Inflammatory macrophage treated with lipopolysaccharide for 4 hours (primary cell): ENCODE measurements at regions not wholly inside any gene's neighbourhood (a gene's known extent, or its start where the extent isn't known, plus 50 kb on each side); places are given as distances from the start of the nearest gene placed in this dataset.

Experiments used
- DNase-seq: peaks from one replicate; pipeline ENCODE4 v3.0.0-alpha.2; 2020

DNA sequence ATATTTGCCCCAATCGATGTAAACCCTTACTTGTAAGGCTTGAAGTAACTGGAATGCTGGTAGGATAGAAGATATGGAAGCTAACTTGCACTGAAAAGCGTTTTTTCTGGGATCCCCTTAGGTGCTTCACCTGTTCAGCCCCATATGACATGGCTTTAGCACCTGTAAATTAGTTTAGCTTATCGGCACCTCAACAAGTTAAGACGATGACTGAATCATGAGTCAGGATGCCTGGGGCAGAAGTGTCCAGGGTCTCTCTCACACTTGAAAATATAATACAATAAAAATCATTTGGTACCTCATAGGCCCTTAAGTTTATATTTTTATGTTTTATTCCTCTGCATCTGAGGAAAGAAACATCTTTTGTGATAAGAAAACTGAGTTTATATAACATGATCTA lies 409.2 kb upstream of the LRRC4C start:
- DNase-seq = no peak

DNA sequence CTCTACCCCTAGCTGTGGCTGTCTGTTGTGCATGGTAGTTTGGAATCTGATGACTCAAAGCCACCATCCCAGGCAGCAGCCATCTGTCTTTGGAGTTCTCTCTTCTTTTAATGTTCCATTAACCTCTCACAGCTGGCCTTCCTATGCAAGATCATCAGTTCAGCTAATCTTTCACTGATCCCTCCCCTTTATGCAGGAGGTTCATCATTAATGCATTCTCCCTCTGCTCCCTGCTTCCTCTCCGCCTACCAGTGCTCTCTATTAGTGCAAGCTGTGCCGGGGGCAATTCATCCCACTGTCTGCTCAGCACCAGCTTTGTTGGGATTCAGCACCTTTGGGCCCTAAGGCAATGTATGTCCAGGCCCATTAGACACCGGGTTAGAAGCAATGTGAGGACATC lies 413.0 kb upstream of the LRRC4C start:
- DNase-seq = no peak

DNA sequence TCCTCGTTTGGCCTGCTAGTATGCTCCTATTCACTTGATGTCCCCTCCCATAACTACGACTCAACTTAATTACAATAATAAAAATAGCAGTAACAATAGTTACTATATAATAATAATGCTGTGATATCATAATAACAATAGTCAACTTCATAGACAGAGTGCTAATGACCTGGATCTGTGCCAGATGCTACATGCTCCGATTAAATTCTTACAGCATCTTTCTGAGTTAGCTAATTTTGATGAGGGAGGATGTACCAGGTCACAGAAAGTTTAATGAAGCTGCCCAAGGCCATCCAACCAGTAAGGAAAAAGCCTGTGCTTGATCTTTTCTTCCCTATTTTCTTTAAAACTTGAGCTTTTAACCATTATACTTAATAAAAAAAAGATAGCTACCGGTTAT lies 413.4 kb upstream of the LRRC4C start:
- no peak for DNase-seq

DNA sequence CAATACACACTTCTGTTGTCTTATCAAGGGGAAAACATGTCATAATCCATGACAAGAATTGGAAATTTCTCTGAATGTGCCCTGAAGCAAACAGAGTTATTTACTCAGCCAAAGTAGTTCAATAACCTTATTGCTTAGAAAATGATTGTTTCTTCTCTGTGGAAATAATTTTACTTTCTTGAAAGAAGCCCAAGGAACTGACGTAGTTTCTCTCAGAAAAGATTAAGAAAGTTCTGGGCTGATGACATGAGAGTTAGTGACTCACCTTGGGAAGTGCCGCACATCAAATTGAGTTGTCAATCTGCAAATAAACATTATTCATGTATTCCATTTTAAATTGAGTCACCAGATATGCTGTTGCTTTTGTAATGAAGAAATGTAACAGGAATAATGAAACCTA lies 418.6 kb upstream of the LRRC4C start:
- DNase-seq = no peak

DNA sequence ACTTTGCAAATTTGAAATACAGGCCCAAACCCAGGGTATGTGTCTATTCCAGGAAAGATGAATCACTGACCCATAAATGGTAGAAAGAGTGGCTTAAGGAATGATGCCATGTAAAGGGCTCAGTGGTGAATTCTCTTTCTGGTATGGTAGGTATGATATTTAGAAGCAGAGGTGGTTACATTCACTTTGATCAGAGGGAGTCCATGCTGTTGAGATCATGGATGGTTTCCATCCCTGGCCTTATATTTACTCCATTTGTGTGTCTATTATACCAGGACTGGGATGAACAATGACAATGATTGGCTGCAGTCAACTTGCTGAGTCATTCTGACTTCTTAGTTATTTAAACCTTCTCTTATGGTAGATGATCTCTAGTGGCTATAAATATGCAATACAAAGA lies 419.8 kb upstream of the LRRC4C start:
- DNase-seq = no peak

DNA sequence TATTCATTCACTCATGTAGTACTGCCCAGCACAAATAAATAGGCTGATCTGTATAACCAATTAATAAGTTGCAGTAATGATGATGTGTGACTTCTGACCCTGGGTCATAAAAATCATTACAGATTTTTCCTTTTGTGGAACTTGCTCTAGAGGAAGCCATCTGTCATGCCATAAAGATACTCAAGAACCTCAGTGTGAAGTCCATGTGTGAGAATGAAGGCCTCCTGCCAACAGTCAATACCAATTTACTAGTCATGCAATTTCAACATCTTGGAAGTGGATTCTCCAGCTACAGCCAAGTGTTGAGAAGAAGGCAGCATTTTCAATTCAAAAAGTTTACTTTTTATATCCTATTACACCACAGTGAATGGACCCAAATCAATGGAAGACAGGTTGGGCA lies 435.6 kb upstream of the LRRC4C start:
- DNase-seq = no peak

DNA sequence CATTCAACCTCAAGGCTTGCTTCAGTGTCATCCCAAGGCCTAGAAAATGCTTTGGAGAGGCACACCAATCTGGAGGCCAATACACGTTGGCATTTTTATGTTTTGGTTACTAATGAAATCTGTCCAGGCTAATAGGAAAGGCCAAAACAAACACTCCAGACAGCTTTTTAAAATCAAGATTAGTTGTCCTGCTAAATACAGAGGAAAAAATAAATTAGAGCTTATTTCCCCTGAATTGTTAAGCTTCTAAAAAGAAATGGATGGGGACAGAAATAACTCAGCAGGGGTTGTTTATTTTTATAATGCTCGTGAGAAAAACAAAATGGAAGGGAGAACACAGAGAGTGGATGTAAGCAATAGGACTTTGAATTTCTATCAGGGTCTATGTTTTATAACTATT lies 438.5 kb upstream of the LRRC4C start:
- DNase-seq = no peak

DNA sequence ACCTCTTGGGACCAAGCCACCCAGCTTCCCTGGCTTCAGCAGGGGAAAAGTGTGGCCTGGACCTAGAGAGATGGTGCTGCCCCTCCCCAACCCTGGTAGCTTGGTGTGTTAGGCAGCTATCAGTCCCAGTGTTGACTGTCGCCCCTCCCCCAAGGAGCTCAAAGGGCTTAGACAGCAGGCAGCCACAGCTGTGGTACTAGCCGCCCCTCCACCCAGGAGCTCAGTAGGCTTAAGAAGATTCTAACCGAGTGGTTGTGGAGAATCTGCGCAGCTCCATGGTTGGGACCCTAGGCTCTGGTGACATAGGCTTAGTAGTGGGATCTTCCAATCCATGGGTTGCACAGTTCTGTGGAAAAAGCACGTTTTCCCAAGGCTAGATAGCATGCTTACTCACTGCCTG lies 458.4 kb upstream of the LRRC4C start:
- DNase-seq = no peak

DNA sequence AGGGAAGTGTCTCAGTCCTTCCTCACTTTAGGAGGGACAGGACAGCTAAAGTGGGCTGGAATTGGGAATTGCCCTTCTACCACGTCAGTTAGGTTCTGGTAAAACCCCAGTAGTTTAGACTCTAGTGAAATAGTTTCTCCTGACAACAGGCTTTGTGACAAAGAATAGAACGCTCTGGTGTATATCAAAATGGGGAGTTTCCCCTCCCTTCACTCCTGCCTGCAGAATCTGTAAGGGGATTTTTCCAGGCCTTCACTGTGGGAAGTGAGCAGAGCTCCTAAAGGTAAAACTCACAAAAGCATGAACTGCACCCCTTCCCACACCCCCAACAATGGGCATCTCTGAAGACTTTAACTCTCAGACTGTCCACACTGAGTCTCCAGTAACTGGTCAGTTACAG lies 460.9 kb upstream of the LRRC4C start:
- no peak for DNase-seq

DNA sequence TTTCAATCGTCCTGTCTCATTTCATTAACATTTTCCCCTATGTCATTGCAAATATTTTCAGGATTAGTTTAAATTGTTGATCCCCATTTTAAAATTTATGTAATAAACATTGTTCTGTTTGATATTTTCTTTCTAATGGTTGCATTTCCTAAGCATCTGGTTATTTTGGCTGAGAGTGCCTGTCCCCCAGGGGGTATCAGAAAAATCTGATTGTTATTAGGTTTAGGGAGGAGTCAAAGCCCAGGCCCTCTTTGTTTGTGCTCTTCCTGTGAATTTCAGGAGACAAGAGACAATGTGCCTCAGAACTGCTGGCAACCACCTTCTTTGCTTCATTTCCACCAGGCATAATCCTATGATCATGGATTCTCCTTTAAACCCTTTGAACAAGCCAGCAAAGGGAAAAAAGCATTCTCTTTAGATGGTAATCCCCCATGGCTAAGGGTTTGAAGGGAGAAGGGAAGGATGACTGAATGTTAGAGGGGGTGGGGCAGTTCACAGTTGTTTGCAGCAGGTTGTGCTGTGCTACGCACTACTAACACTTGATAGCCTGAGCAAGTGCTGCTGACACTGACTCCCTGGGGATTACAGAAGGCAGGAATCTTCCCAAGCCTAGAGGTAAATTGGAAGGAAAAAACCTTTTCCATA lies 462.4 kb upstream of the LRRC4C start:
- DNase-seq = no peak

DNA sequence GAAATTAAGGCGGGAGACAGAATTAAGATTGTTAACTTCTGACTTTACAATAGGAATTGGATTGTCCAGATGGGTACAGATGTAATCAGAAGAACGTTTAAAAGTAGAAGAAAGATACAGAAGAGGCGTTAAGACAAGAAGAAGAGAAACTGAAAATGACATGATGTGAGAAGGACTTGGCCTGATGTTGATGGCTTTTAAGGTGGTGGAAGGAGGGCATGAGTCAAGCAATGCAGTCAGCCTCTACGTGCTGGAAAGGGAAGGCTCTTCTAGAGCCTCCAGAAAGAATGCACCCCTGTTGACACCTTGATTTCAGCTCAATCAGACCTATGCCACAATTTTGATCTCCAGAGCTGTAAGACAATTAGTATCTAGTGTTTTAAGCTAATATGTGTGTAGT lies 466.9 kb upstream of the LRRC4C start:
- no peak for DNase-seq

DNA sequence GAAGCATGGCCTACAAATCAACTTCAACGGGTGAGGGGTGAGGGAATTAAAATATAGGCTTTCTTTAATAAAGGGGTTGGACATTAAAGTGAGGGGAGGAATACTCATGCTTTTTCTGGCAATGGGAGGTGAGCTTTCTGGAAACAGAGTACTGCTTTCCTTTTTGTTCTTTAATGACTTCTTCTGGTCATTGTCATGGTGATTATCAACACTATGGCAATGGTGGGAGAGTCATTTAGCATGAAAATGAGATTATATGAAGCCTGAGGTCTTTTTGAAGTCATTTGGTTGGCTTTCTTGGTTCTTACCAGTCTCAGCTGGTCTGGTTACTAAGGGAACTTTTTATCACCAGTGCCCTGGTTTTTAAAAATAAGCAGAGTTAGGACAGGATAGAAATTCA lies 475.8 kb upstream of the LRRC4C start:
- no peak for DNase-seq

DNA sequence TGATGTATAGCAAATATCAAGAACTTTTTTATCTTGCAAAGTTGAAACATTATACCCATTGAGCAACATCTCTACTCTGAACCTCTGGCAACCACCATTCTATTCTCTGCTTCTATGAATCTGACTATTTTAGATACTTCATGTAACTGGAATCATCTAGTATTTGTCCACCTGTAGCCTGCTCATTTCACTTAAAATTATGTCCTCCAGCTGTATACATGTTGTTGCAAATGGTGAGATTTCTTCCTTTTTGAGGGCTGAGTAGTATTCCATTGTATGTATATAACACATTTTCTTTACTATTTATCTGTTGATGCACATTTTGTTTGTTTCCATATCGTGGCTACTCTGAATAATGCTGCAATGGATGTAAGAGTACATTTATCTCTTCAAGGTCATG lies 476.3 kb upstream of the LRRC4C start:
- no peak for DNase-seq

DNA sequence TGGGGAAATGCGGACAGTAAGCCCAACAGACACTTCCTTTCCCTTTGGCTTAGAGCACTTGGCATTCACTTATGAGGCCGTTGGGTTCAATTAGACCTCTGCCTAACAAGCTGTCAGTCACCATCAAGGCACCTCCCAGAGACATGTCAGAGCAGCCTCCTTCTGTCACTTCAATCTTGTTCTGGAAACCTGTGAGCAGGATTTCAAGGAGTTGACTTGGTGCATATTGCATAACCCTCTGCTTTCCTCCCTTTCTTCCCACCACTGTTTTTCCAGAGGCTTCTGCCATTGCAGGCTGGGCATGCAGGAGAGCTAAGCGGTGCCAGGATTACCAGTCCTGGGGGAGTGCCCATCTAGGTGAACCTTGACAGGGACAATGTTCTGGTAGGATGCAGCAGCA lies 484.2 kb upstream of the LRRC4C start:
- DNase-seq = no peak

DNA sequence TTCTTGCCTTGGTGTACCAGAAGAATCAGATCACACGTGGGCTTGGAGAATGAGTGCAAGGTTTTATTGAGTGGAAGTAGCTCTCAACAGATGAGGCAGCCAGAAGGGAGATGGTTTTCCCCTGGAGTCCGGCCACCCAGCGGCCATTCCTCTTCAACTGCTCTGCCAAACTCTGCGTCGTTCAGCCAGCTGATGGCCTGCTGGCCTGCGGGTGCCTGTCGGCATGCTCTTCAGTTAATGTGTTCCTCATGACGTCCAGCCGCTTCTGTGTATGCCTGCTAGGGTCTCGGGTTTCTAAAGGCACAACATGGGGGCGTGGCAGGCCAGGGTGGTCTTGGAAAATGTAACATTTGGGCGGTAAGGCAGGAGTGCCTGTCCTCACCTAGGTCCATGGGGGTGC lies 487.9 kb upstream of the LRRC4C start:
- no peak for DNase-seq

DNA sequence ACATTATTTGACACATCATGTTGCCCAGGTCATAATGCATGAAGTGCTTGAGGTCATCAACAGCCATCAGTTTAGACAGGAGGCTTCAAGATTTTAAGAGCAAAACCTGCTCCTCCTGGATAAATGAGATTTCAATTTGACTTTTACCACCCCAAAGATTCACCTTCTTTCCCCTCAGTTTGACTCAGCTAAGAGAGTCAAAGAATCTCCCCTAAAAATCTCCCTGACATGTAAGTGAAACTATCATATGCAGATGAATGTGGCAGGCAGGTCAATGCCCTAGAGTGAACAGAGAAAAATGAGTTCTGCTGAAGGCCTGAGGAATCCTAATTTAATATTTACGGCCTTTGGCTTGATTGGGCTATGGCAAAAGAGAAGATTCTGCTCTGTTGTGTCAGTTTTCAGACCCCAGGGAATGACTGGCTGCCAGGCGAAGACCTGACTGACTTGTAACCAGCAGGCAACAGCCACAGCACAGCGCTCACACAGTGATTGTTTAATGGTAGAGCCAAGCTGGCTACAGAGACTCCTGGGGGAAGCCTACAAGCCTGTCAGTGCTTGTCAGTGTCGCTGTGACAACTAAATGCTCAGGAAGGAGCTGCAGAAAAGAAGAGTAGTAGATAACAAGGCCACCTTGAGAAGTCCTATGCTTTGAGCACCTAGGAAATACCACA lies 491.2 kb upstream of the LRRC4C start:
- DNase-seq = no peak

DNA sequence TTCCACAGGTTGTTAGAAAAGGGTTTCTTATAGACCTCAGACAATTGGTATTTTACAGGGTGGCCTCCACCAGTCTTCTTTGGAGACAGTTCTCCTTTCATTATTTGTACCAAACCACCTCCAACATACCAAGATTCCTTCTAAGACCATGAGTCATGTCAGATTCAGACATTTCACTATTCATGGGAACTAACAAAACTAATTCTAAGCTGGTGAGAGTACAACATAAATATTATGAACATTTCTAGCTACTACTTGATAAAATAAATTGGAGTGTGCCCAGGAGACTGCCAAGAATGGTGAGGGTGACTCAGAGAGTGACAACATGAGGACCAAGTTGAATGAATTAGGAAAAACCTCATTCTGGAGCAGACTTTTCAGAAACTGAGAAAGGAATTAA lies 494.6 kb upstream of the LRRC4C start:
- DNase-seq = no peak

DNA sequence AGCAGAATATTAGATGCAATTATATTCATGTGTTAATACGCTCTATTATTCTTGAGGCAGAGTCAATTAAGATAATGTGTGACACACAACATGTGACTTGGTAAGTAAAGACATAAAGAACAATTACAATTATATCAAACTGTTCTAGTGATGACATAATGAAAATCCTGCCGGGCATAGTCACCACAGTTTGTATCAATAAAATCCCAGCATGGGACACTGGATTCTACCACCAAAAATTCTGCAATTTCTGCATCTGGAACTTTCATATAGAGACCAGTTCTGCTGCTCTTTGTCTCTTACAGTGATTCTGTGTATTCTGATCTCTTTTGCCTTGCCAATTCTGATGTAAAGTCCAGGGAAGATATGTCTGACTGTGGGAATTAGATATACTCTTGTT lies 495.6 kb upstream of the LRRC4C start:
- no peak for DNase-seq

DNA sequence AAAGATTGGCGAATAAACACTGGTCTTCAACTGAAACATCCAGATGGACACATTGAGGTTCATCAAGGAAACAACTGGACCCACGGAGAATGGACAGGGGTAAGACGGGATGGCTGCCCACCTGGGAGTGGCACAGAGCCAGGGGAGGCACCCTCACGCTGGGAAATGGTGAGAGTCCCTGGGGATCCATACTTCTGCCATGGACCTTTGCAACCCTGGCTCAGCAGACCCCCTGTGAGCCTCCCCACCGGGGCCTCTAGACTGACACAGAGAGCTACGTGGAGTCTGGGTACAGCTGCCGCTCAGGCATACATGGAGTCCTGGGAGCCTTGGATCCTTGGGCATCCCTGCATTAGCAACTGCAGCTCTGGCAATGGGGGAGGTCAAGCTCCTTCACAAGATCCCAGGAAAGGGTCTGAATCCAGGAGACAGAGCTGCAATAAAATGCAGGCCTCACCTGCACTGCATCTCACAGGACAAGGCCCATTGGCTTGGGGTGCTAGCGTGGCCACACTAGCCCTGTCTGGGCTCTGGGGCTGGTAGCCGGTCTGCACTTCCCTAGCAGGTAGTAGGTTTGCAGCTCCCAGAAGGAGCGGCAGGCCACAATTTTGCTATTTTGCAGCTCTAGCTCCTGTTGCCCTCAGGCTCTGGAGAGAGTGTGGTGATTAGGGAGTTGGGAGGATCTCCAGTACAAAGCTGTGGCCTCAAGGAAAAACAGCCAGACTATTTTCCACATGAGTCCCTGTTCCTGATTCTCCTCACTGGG lies 496.4 kb upstream of the LRRC4C start:
- no peak for DNase-seq

DNA sequence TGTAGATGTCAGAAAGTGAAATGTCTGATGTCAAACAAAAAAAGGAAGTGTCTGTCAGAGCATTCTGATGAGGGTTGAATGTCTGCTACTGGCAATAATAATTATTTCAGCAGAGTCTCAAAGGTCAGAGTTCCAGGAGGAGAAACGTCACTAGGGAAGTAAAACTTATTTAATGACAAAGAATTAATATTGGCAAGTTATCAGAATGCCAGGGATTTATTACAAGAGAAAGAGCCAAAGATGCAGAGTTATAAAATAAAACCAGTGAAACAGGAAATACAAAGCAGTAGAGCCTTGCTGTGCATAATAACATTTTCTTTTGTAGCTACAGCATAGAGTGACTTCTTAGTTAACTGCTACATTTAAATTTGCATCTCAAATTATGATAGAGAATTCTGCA lies 504.0 kb upstream of the LRRC4C start:
- no peak for DNase-seq

DNA sequence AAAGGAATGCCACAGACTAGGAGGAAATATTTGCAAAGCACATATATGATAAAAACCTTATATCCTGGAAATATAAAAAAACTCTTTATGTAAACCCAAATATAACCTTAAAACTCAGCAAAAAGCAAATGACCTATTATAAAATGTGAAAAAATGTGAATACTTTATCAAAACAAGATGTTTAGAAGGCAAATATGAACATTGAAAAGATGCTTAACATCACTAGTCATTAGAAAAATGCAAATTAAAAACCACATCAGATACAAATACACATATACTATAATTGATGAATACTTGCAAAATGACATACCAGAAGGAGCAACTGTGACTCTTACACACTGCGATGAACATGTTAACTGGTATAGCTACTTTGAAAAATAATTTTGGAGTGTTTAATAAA lies 511.2 kb upstream of the LRRC4C start:
- no peak for DNase-seq

DNA sequence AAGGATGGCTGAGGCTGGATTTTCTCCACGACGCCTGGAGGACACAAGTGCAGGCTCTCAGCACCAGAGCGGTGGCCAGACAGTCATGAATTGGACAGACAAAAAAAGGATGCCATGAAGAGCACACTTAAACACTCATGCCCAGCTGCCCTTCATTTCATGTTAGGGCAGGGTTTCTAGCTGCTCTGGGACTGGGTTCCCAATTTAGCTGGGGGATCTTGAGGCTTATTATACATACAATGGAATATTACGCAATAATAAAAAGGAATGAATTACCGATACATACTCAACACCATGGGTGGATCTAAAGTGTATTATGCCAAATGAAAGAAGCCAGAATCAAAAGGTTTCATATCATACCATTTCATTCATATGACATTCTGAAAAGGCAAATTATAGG lies 512.1 kb upstream of the LRRC4C start:
- no peak for DNase-seq

DNA sequence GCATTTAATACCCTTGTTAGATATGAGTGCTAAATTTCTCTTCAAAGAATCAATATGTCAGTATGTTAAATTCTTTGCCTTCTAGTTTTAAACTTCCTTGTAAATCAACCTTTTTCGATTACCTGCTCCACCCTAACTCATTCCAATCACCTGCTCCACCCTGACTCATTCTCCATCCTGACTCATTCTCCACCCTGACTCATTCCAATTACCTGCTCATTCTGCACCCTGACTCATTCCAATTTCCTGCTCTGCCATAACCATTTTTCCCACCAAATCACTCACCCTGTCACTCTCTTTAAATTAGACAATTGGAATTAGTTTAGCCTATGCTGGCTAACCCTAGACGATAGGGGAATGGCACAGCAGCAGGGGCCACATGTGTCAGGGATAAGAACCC lies 519.5 kb upstream of the LRRC4C start:
- DNase-seq = no peak

DNA sequence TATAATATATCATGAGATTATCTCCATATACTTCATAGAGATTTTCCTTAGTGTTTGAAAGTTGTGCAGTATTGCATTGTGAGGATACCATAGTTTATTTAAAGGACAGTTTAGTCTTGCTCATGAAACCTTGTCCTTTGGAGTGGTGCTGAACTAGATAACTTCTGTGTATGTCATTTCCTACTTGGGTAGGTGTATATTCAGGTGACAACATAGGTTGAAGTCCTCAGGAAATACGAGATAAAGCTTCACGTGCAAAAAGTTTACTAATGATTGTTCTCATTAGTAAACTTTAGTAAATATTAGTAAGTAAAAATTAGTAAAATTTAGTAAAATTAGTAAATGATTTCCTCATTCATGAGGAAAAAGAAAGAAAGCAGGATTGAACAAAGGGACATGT lies 521.3 kb upstream of the LRRC4C start:
- no peak for DNase-seq

DNA sequence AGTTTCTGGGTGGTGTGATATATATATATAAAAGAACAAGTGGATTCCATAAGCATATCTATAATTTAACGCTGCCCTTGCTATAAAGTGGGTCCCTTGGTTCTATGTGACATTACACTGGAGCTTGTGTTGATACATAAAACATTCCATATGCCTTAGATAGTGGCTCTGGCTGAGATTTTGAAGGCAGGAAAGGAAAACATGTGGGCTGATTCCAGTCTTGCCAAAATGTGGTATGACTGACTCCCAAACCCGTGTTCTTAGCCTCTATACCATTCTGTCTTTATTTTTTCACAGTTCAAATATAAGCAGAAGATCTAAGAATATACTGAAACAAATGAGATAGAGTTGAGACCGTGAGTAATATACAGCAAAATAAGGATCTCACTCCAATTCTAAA lies 522.8 kb upstream of the LRRC4C start:
- no peak for DNase-seq
